Lung (tissue), 11 donors: ENCODE measurements at regions not wholly inside any gene's neighbourhood (a gene's known extent, or its start where the extent isn't known, plus 50 kb on each side); places are given as distances from the start of the nearest gene placed in this dataset.

Source experiments
- ATAC-seq: fragments of 200-7000 bp; cut with Tn5 transposase; one replicate; pipeline ENCODE4 v1.9.1; 2020; ENCODE audit warnings: moderate number of reproducible peaks; ENCODE audit not compliant: insufficient read depth, low FRiP score
- DNase-seq, 3 donors: peaks; one replicate each; pipeline ENCODE4 v3.0.0-alpha.2; 2013 to 2017
- H3K27ac ChIP-seq, 2 donors: one replicate each; pipeline ENCODE4 v1.5.1; 2013; ENCODE audit warnings: mild to moderate bottlenecking in 2 of 2, moderate library complexity in 2 of 2, control low read depth in 1 of 2, inconsistent platforms in 1 of 2, low read depth in 1 of 2, low read length in 1 of 2
- H3K27me3 ChIP-seq, 3 donors: one replicate each; pipeline ENCODE4 v1.5.1; 2013; ENCODE audit warnings: low read length in 2 of 3; ENCODE audit not compliant: control insufficient read depth in 3 of 3, insufficient read depth in 3 of 3
- H3K36me3 ChIP-seq, 4 donors: one replicate each; pipeline ENCODE4 v1.5.1; 2013; ENCODE audit warnings: low read length in 4 of 4, mild to moderate bottlenecking in 1 of 4, moderate library complexity in 1 of 4; ENCODE audit not compliant: control insufficient read depth in 4 of 4, insufficient read depth in 4 of 4
- H3K4me1 ChIP-seq, 5 donors: one replicate each; pipeline ENCODE4 v1.5.1; 2013; ENCODE audit warnings: low read length in 5 of 5, mild to moderate bottlenecking in 2 of 5, moderate library complexity in 1 of 5; ENCODE audit not compliant: control insufficient read depth in 5 of 5, insufficient read depth in 5 of 5
- H3K4me3 ChIP-seq: one replicate; pipeline ENCODE4 v1.5.1; 2013; ENCODE audit warnings: mild to moderate bottlenecking, control low read depth, moderate library complexity
- H3K9ac ChIP-seq, 2 donors: one replicate each; pipeline ENCODE4 v1.5.1; 2013; ENCODE audit warnings: low read length in 2 of 2, control low read depth in 1 of 2; ENCODE audit not compliant: insufficient read depth in 1 of 2
- H3K9me3 ChIP-seq, 4 donors: one replicate each; pipeline ENCODE4 v1.5.1; 2013; ENCODE audit warnings: low read length in 3 of 4, mild to moderate bottlenecking in 1 of 4, moderate library complexity in 1 of 4; ENCODE audit not compliant: control insufficient read depth in 4 of 4, insufficient read depth in 3 of 4
- CTCF ChIP-seq: IDR thresholded peaks from 2 replicates; pipeline ENCODE4 v1.5.1; 2012; ENCODE audit warnings: mild to moderate bottlenecking; ENCODE audit errors: control extremely low read depth, extremely low read depth
- WGBS, 2 donors: extraction: QIAGEN DNeasy Blood & Tissue Kit; methylation state at CpG; one replicate each; pipeline ENCODE4 v1.1.7; 2013; 5-methylcytosine and 5-hydroxymethylcytosine counted together
- donor health status: control.
- donor health status: control.
- donor health status: Bipolar disorder and iron deficiency.
- donor health status: healthy.
- donor health status: DM: yes; HTN: yes; CAD: no.

GRCh38 chr16:48102083-48103008 is 53.4 kb downstream of the ABCC12 start:
- H3K4me1 ChIP-seq = no peaks in the 10 kb centered on the region
- H3K9me3 ChIP-seq = no peaks in the 10 kb centered on the region
- H3K4me3 ChIP-seq = no peak overlapping the region
- H3K27me3 ChIP-seq = no peaks in the 10 kb centered on the region
- H3K36me3 ChIP-seq = no peaks in the 10 kb centered on the region
- 86 to 88% methylated on average over 15 of the region's 15 CpGs for WGBS, 2 donors
- DNase-seq = no peak
- ATAC-seq = no peak
- no peak overlapping the region for H3K9ac ChIP-seq
- H3K27ac ChIP-seq = no peak overlapping the region
- TF ChIP-seq CTCF = no peak

- 68 to 71% methylated on average over 13 of the region's 13 CpGs for WGBS, 2 donors
- TF ChIP-seq CTCF = no peak
- H3K4me1 ChIP-seq = no peaks in the 10 kb centered on the region
- no peaks in the 10 kb centered on the region for H3K9me3 ChIP-seq
- no peak overlapping the region for H3K27ac ChIP-seq
- no peak overlapping the region for H3K4me3 ChIP-seq
- H3K36me3 ChIP-seq = no peaks in the 10 kb centered on the region
- H3K27me3 ChIP-seq = no peaks in the 10 kb centered on the region
- DNase-seq (no peak), ATAC-seq (no peak)
- H3K9ac ChIP-seq = no peak overlapping the region
These were observed 54.6 kb downstream of the ABCC12 start for GRCh38 chr16:48101069-48101674.

GRCh38 chr16:48099455-48099854 is 56.3 kb downstream of the ABCC12 start:
- ATAC-seq (no peak), DNase-seq (no peak)
- no peak overlapping the region for H3K9ac ChIP-seq
- no peak overlapping the region for H3K4me3 ChIP-seq
- no peaks in the 10 kb centered on the region for H3K27me3 ChIP-seq
- 92 to 94% methylated on average over 5 of the region's 5 CpGs for WGBS, 2 donors
- no peak for TF ChIP-seq CTCF
- H3K27ac ChIP-seq = no peak overlapping the region
- H3K9me3 ChIP-seq = no peaks in the 10 kb centered on the region
- no peaks in the 10 kb centered on the region for H3K4me1 ChIP-seq
- no peaks in the 10 kb centered on the region for H3K36me3 ChIP-seq
